ENCODE measurements at regions not wholly inside any gene's neighbourhood (a gene's known extent, or its start where the extent isn't known, plus 50 kb on each side); places are given as distances from the start of the nearest gene placed in this dataset.

- Mint-ChIP-seq H3K9me3 (ENCODE audit: unreplicated experiment) (no peaks in the 10 kb centered on the region), H3K4me1 (ENCODE audit: low read depth, unreplicated experiment) (no peaks in the 10 kb centered on the region), H3K27ac (ENCODE audit: unreplicated experiment) (no peak overlapping the region), H3K27me3 (ENCODE audit: unreplicated experiment) (peaks cover 1% of the 10 kb centered on the region), H3K4me3 (ENCODE audit: unreplicated experiment) (no peak overlapping the region), H3K36me3 (ENCODE audit: unreplicated experiment) (no peaks in the 10 kb centered on the region)
- no peak for DNase-seq
- no peak for TF ChIP-seq CTCF (IDR thresholded peaks at IDR 0.05; ENCODE audit: partially characterized antibody, unreplicated experiment)
These were observed 601.5 kb downstream of the MAFB start for GRCh38 chr20:40087496-40087895.

GRCh38 chr20:40085513-40085912 is 603.5 kb downstream of the MAFB start:
- Mint-ChIP-seq H3K27me3 (ENCODE audit: unreplicated experiment) (peaks cover 1% of the 10 kb centered on the region), H3K4me3 (ENCODE audit: unreplicated experiment) (no peak overlapping the region), H3K4me1 (ENCODE audit: low read depth, unreplicated experiment) (no peaks in the 10 kb centered on the region), H3K36me3 (ENCODE audit: unreplicated experiment) (no peaks in the 10 kb centered on the region), H3K9me3 (ENCODE audit: unreplicated experiment) (no peaks in the 10 kb centered on the region), H3K27ac (ENCODE audit: unreplicated experiment) (no peak overlapping the region)
- TF ChIP-seq CTCF (IDR thresholded peaks at IDR 0.05; ENCODE audit: partially characterized antibody, unreplicated experiment): no peak
- DNase-seq: no peak

- Mint-ChIP-seq H3K27ac (ENCODE audit: unreplicated experiment) (no peak overlapping the region), H3K4me3 (ENCODE audit: unreplicated experiment) (no peak overlapping the region), H3K36me3 (ENCODE audit: unreplicated experiment) (no peaks in the 10 kb centered on the region), H3K9me3 (ENCODE audit: unreplicated experiment) (no peaks in the 10 kb centered on the region), H3K4me1 (ENCODE audit: low read depth, unreplicated experiment) (no peaks in the 10 kb centered on the region), H3K27me3 (ENCODE audit: unreplicated experiment) (no peaks in the 10 kb centered on the region)
- DNase-seq: no peak
- TF ChIP-seq CTCF (IDR thresholded peaks at IDR 0.05; ENCODE audit: partially characterized antibody, unreplicated experiment): no peak
These were observed 606.6 kb downstream of the MAFB start for GRCh38 chr20:40082436-40082835.

GRCh38 chr20:40081653-40082052 is 607.4 kb downstream of the MAFB start:
- Mint-ChIP-seq H3K9me3 (ENCODE audit: unreplicated experiment) (no peaks in the 10 kb centered on the region), H3K36me3 (ENCODE audit: unreplicated experiment) (no peaks in the 10 kb centered on the region), H3K4me1 (ENCODE audit: low read depth, unreplicated experiment) (no peaks in the 10 kb centered on the region), H3K27me3 (ENCODE audit: unreplicated experiment) (no peaks in the 10 kb centered on the region), H3K27ac (ENCODE audit: unreplicated experiment) (no peak overlapping the region), H3K4me3 (ENCODE audit: unreplicated experiment) (no peak overlapping the region)
- TF ChIP-seq CTCF (IDR thresholded peaks at IDR 0.05; ENCODE audit: partially characterized antibody, unreplicated experiment): no peak
- no peak for DNase-seq

- H3K36me3 Mint-ChIP-seq (ENCODE audit: unreplicated experiment): no peaks in the 10 kb centered on the region
- H3K4me1 Mint-ChIP-seq (ENCODE audit: low read depth, unreplicated experiment): no peaks in the 10 kb centered on the region
- DNase-seq: no peak
- no peaks in the 10 kb centered on the region for H3K27me3 Mint-ChIP-seq (ENCODE audit: unreplicated experiment)
- H3K27ac Mint-ChIP-seq (ENCODE audit: unreplicated experiment): no peak overlapping the region
- TF ChIP-seq CTCF (IDR thresholded peaks at IDR 0.05; ENCODE audit: partially characterized antibody, unreplicated experiment): no peak
- no peaks in the 10 kb centered on the region for H3K9me3 Mint-ChIP-seq (ENCODE audit: unreplicated experiment)
- no peak overlapping the region for H3K4me3 Mint-ChIP-seq (ENCODE audit: unreplicated experiment)
These were observed 608.9 kb downstream of the MAFB start for GRCh38 chr20:40080041-40080652.

Measured in glutamatergic neuron (in vitro differentiated cells).